ENCODE measurements at regions not wholly inside any gene's neighbourhood (a gene's known extent, or its start where the extent isn't known, plus 50 kb on each side); places are given as distances from the start of the nearest gene placed in this dataset.
"Not testable (repeated sequence)": the region's sequence is repeated elsewhere in the genome, so short reads cannot be mapped to it uniquely, and the experiment has no call there.

DNA sequence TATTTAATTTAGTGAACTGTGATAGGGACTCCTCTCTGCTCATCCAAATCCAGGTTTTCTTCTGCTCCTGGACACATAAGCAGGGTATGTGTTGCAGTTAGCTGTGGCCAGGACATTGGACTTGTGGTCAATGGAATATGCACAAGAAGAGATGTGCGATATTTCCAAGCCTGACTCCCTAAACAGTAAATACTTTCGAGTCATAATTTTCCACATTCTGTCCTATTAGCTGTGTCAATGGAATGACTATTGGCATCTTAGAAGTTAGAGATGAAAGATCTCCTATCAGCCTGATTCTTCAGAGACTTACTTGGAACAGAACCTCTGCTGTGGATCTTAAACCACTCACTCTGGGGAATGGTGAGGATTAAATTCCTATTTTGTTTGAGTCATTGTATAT lies 771.0 kb downstream of the EFNB2 start:
- in situ Hi-C loops (cut with MboI; ENCODE audit: low sequenced_read_pairs), result no loop called here

DNA sequence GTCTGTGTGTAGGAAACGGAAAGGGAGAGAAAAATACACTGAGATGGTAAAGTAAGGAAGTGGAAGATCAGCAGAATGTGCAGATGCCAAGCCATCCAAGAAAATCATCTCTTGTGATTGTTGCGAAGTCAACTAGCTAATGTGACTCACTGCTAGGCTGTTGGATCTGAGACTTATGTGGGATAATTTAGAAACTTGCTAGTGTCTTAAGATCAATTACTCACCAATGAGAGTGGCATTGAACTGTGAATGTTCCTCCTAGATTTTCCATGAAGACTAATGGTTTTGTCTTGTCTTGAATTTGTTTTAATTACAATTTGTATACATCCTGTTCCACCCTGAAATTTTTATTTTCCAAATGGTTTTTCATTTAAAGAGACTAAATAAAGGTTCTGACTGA lies 771.6 kb downstream of the EFNB2 start:
- in situ Hi-C loops (cut with MboI; ENCODE audit: low sequenced_read_pairs), result no loop called here

DNA sequence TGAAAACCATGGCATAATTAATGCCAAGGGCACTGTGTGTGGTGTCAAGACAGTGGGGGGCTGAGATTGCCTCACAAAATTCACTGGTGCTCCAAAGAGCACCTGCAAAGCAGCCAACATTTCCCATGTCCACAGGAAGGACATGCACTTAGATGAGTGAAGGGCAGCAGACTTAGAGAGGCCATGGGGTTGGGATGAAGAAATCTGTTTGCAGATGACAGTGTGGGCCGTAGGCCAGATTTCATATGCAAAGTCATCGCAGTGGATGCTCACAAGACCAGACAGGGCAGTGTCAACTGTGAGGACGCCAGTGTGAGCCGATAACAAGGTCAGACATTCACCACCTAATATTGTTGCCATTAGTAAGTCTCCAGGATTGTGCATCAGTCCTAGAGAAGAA lies 773.4 kb downstream of the EFNB2 start:
- in situ Hi-C loops (cut with MboI; ENCODE audit: low sequenced_read_pairs), result no loop called here

DNA sequence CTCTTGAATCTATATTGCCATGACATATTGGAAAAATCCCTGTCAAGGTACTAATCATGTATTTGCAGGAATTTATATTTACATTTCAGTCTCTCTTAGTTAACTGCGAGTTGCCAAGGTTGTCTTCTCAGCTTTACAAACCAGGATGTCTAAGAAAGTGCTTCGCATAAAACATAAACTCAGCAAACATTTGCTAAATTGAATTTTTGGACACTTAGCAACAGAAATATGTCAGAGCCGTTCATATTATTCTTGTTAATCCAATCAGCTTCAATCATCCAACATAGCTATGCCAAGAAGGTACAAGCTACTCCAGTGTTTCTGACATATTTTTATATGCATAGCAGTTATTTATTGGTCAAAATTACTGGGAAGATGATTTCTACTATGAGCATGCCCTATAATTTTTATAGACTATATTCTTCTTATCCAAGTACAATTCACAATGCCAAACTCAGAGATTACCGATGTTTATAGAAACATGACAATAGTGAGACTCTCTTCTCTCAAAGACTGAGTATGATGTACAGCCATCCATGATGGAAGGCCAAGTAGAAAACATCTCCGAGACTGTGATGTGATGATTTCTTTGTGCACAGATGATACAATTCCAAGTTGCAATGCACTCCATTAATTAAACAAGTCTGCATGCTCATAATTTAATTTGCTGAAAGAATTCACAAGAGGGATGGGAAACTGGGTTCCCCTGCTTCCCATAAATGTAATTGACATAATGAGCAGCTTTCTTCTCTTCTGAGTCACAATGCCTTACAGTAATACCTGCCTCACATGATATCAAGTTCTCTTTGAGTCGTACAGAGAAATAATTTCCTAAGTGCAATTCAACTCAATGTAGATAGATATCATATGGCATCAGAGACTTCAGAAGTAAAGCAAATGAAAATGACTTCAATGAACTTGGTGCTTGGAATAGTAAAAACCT lies 776.3 kb downstream of the EFNB2 start:
- in situ Hi-C loops (cut with MboI; ENCODE audit: low sequenced_read_pairs), result no loop called here

DNA sequence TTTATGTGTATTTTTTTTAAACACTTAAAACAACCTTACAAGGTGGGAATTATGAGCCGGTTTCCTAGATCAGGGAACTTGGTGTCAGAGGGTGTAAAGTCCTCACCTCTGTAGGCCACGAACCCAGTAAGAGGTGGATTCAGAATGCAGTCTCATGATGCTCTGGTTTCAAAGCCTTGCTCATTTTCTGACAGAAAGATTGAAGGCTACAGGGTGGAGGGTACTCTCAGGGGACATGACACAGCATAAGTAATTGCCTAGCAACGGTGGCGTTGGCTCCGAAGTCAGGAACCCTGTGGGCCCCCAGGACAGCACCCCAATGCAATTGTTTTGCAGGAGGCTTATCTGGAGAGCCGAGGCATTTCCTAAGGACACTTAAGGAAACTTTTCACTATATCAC lies 794.7 kb downstream of the EFNB2 start:
- in situ Hi-C loops (cut with MboI; ENCODE audit: low sequenced_read_pairs), result no loop called here

DNA sequence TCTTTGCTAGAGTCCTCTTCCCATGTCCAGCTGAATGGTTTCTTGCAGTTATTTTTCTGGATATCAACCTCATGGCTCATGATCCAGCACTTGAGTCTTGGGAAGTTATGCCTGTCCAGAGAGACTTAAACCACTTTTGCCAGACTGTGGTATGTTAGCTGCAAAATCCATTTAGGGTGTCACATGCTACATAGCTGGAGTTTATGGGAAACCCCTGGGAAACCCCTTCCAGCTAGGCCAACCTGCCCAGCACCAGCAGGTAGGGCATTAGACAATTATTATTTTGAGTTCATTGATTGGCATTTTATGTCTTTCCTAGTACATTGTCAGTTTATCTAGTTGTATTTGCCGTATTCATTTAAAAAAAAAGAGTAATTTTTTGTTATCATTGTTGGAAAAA lies 797.8 kb downstream of the EFNB2 start:
- in situ Hi-C loops (cut with MboI; ENCODE audit: low sequenced_read_pairs), result no loop called here

DNA sequence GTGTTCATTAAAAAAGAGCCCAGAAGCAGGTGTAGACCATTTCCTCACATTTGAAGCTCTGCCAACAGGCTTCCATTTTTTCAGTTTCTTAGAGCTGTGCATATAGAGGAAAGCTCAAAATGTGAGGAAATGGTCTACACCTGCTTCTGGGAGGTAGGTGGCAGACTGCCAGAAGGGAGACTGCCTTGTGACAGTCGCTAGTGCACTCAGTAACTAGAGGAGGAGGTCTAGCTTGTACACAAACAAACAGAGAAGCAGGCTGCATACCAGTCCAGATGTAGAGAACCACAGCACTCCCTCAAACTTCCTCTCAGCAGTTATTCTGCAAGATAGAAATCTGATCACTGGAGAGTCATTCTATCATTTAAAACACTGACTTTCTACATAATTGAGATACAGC lies 800.2 kb downstream of the EFNB2 start:
- in situ Hi-C loops (cut with MboI; ENCODE audit: low sequenced_read_pairs), result no loop called here

DNA sequence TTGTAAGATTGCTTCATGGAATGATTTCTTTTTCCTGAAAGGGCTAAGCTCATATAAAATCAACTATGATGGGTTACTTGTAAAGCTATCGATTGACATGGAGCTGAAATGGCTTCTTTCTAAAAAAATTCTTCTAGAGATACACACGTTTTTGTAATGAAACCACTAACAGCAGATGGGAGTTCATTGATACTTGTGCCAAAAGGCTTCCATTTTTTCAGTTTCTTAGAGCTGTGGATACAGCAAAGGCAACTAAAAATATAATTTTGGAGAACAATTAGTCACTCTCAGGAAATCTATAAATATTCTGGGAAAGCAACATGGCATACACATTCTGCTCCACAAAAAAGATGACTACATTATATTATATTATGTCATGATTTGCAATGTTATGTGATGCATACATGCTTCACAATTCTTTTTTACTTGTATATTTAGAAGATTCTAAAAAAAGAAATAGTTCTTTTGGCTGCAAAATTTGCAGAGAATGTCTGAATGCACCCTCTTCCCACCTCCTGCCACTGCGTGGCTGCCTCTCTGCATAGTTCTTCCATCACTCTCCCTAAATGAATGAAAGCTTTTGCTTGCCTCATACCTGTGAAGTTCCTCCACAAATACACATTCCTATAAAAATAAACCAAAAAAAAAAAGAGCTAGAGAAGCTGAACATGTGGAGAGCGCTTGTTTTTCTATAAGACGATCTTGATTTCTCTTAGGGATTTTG lies 802.5 kb downstream of the EFNB2 start:
- in situ Hi-C loops (cut with MboI; ENCODE audit: low sequenced_read_pairs), result no loop called here

DNA sequence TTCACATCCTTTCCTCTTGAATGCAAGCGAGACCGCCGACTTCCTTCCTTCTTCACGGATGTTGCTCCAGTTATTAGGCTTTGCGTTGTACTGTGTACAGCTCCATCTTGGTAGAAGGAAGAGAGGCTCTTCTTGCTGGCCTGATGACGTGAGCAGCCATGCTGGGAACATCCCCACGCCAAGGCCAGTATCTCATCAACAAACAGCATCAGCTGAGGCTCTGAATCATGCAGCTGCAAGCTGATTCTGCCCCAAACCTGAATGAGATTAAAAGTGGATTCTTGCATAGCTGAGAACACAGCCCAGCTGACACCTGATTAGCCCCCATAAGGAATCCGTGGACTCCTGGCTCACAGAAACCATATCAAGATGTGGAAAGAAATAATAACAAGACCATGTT lies 809.6 kb downstream of the EFNB2 start:
- in situ Hi-C loops (cut with MboI; ENCODE audit: low sequenced_read_pairs), result no loop called here

DNA sequence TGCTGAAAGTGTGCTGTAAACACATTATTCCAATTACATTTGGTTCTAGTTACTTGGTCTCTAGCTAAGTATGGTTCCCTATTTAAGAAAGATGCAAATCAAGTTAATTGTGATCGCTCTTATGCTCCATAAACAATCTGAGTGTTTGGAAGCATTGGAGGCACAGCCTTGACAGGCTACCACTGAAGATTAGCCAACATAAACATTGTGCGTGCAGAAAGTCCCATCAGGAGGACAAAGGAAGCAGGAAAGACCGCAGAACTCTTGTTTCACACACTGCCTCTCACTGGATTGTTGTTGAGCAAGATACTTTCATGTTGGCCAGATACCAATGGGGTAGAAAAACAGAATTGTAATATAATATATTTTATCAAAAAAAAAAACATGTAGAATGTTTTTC lies 814.4 kb downstream of the EFNB2 start:
- in situ Hi-C loops (cut with MboI; ENCODE audit: low sequenced_read_pairs), result no loop called here

DNA sequence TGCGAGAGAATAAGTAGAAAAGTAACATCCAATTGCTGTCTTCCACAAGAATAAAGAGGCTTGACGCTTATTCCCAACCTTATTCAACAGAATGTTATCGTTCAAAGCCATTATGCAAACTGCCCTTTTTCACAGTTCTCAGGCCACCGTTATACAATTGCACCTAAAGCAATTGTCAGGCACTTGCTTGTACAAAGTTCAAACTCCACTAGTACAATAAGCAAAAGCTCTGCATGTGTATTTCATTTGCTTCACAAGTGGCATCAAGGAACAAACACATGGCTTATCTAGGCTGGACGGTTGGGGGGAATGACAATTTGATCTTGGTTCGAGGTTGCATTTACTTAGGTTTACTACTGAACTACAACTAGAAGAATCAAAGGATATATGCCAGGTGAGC lies 815.6 kb downstream of the EFNB2 start:
- in situ Hi-C loops (cut with MboI; ENCODE audit: low sequenced_read_pairs), result no loop called here

DNA sequence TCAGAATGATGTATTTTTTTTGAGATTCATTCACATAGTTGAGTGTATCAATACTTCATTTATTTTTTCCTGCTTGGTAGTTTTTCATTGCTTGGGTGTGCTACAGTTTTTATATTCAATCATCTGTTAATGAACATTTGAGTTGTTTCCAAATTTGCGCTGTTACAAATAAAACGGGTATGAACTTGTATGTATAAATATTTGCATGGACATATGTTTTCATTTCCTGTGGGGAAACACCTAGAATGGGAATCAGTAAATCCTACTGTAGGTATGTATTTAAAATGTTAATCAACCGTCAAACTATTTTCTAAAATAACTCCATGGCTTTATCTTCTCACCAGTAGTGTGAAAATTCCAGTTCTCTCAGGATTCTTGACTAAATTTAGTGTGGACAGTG lies 826.3 kb downstream of the EFNB2 start:
- in situ Hi-C loops (cut with MboI; ENCODE audit: low sequenced_read_pairs), result no loop called here

DNA sequence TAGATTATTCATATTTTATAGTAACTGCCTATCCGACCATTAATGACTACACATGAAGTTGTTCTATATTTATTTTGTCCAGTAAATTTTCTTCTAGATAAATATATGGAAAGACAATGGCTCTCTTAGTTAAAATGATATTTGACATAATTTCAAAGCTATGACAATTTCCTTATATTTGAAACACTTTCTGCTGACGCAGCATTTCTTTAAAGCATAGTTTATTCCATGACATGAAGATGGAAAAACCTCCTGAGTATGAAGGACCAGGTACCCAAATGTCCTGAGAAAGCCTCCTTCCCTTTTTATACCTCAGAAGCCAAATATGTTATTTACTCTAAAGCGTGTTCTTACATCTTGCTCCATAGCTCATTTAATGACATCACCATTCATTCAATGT lies 831.6 kb downstream of the EFNB2 start:
- in situ Hi-C loops (cut with MboI; ENCODE audit: low sequenced_read_pairs), result no loop called here

DNA sequence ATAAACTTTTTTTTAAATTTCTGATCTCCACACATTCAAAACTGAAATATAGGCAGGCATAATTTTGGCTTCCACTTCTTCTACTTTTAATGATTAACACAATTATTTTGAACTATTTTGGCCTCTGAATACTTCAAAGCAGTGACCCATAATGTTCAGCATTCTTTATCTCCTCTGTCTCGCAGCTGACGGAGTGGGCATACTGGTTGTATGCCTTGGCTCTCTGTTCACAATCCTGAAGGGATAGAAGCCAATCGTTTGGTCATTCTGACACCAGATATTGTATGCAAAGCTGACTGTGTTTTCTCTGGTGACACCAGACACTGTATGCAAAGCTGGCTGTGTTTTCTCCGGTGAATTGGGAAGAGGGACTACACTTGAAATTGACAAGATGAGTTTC lies 833.0 kb downstream of the EFNB2 start:
- in situ Hi-C loops (cut with MboI; ENCODE audit: low sequenced_read_pairs), result no loop called here

DNA sequence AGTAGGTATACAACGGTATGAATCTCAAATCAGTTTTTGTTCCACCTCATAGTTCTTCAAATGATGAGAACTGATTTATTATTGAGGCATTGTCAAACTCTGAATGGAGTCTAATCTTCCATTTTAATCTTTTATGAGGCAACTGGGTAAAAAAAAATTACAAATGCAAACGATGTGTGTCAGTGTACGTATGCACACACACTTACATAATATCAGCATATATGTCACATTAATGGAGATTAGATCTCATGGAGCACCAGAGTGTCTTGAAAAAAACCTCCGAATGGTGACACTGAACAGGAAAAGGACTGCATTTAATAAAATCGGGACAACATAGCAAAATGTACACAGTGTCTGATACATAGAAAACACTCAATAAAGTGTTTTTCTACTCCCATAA lies 842.7 kb downstream of the EFNB2 start:
- in situ Hi-C loops (cut with MboI; ENCODE audit: low sequenced_read_pairs), result no loop called here

DNA sequence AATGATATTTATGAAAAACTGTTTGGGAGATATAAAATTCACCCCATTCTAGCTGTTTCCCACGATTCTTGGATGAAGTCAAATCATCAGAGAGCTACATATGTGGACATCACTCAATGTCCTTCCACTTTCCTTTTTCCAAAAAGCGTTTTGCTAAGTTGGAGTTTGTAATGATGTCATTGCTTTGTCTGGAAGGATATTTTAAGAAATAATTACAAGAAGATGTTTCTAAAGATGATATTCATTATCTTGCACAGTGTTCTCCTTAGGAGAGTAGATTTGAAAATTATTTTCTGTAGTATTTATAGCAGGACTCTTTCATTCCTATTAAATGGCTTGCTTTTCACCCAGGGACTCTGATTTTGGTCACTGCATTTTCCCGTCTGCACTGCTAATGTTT lies 851.2 kb downstream of the EFNB2 start:
- in situ Hi-C loops (cut with MboI; ENCODE audit: low sequenced_read_pairs), result no loop called here

DNA sequence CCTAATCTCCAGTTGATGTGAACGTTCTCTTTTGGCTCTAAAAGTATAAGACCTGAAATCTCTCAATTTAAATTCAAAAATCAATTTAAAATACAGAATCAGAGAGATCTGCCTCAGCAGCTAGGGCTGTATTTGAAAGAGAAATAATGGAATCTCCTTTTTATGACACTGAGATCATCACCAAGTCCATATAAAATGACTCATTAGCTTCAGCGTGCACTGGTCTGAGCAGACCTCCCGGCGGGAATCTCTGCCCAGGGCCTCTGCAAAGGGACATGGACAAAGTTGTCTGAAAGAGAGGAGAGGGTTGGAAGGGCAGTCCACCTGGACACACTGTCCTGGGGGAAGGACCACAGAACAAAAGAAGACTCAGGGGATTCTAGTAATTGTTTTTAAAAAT lies 855.6 kb downstream of the EFNB2 start:
- in situ Hi-C loops (cut with MboI; ENCODE audit: low sequenced_read_pairs), result no loop called here

DNA sequence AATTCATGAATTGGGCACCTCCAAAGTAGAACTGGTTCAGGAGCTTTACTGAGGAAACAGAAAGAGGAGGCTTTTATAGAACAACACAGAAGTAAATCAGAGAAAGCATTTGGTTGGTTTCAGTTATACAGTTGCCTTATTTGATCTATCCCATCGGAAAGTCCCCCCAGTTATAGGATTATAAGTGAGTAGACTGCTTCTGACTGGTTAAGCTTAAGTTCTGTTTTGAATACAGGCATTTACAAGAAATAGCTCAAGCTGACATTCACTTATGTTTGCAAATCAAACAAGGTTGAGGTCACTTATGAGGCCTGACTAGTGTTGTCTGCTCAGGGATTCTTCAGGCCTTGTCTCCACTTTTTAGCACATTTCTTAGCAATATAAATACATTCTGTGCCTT lies 857.4 kb downstream of the EFNB2 start:
- in situ Hi-C loops (cut with MboI; ENCODE audit: low sequenced_read_pairs), result no loop called here

DNA sequence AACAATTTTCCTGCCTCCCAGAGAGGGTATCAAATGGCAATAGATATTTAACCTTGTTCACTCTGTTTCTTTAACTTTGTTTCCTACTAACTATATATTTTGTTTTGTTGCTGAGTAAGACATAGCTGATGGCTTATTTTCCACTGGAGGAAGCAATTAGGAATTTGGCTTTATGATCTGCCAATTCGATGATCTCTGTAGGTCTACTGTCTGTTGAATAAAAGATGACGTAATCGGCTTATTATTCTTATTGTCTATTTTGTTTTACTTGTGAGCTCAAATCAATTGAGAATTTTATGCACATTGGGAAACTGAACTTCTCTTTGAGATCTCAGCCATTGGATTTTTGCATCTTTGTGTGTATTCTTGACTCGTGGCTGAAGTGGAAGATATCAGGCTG lies 862.6 kb downstream of the EFNB2 start:
- in situ Hi-C loops (cut with MboI; ENCODE audit: low sequenced_read_pairs), result no loop called here

DNA sequence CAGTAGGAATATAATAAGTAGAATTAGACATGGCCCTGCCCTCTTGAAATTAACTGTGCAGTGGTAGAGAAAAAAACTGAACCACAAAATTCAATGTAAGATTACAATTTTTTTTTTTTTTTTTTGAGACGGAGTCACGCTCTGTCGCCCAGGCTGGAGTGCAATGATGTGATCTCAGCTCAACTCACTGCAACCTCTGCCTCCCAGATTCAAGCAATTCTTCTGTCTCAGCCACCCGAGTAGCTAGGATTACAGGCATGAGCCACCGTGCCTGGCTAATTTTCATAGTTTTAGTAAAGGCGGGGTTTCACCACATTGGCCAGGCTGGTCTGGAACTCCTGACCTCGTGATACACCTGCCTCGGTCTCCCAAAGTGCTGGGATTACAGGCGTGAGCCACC lies 864.3 kb downstream of the EFNB2 start:
- in situ Hi-C loops (cut with MboI; ENCODE audit: low sequenced_read_pairs), result not testable (repeated sequence)

DNA sequence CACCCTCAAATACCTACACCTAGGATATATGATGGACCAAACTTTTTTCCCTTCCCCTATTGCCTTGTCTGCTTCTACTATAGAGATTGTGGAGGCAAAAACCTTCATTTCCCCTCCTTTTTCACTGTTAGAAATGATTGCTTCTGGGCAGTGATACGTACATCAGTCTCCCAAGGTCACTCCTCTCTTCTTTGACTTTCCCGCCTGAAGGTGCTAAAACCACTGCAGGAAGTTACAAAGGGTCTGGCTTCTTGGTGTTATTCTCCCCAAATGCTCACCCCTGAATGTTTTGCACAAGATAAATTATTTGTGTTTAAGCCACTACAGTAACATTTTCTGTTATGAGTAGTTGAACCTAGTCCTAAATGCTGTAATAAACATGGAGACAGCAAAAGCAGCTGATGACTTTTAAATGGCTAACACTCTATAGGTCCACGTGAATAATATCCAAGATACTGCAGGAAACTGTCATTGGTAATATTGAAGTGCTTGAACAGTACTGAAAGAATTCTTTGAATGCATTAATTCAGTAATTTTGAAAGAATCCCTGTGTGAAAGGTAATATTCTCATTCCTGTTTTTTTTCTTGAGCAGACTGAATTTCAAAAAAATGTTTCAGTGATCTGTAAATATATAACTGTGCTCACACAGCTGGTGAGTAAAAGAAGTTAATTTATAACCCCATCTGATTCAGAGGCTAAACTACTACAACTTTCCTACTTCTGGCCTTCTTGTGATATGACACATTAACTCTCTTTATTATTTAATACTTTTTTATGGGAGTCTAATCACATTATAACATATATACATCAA lies 865.1 kb downstream of the EFNB2 start:
- in situ Hi-C loops (cut with MboI; ENCODE audit: low sequenced_read_pairs), result no loop called here

DNA sequence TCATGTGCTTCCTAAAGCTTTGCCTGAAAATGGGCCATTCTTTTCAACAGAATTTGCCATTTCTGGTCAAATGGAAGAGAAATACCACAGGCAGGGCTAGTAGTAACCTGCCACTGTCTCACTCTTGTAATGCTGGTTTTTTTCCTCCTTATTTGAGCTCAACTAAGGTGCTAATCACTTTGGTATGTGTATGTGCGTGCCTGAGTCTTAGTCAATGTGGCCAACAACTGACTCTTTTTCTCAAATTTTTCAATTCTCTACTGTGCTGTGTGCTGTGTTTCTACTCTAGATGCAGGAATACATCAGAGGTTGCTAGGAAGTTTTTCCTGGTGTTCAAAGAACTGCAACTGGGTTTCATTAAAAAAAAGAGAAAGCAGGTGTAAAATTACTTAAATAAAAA lies 870.2 kb downstream of the EFNB2 start:
- in situ Hi-C loops (cut with MboI; ENCODE audit: low sequenced_read_pairs), result no loop called here
